Right lobe of liver (tissue), 6 donors: ENCODE measurements at regions not wholly inside any gene's neighbourhood (a gene's known extent, or its start where the extent isn't known, plus 50 kb on each side); places are given as distances from the start of the nearest gene placed in this dataset.

Source experiments
- ATAC-seq, 4 donors: fragments of 200-7000 bp; cut with Tn5 transposase; one replicate each; pipeline ENCODE4 v1.9.1; 2020; ENCODE audit warnings: mild to moderate bottlenecking in 4 of 4, moderate library complexity in 4 of 4
- DNase-seq, 3 donors: peaks; one replicate each; pipeline ENCODE4 v3.0.0-alpha.2; 2020
- H3K27ac ChIP-seq, 3 donors: fragments of 200-600 bp; one replicate each; pipeline ENCODE4 v1.8.0; 2022
- H3K27me3 ChIP-seq, 2 donors: fragments of 200-600 bp; one replicate each; pipeline ENCODE4 v1.8.0; 2022
- H3K36me3 ChIP-seq, 4 donors: fragments of 200-600 bp; sonication (generic) in 1 of 4; one replicate each; pipeline versions ENCODE4 v1.5.1 to v1.8.0; 2017 to 2022; ENCODE audit warnings: control low read depth in 1 of 4
- H3K4me1 ChIP-seq, 4 donors: fragments of 200-600 bp; sonication (generic) in 1 of 4; one replicate each; pipeline versions ENCODE4 v1.5.1 to v1.8.0; 2017 to 2022; ENCODE audit warnings: control low read depth in 1 of 4
- H3K4me3 ChIP-seq, 3 donors: fragments of 200-600 bp; one replicate each; pipeline ENCODE4 v1.8.0; 2022
- H3K9me3 ChIP-seq, 4 donors: fragments of 200-600 bp; sonication (generic) in 1 of 4; one replicate each; pipeline versions ENCODE4 v1.5.1 to v1.8.0; 2017 to 2022; ENCODE audit warnings: control low read depth in 1 of 4
- POLR2A ChIP-seq: fragments of 450-650 bp; IDR thresholded peaks from one replicate; pipeline ENCODE4 v1.6.1; 2017; ENCODE audit warnings: antibody characterized with exemption, mild to moderate bottlenecking
- WGBS: methylation state at CpG from one replicate; pipeline ENCODE4 v1.1.6; 2018; ENCODE audit warnings: low coverage, low lambda C conversion rate; ENCODE audit not compliant: insufficient coverage; ENCODE audit errors: missing lambda C conversion rate; 5-methylcytosine and 5-hydroxymethylcytosine counted together
- intact Hi-C, 2 donors: fragments of 100-400 bp; cut with DNase I; formaldehyde crosslinking; loops; one replicate each; pipeline versions ENCODE4 v1.11.2 to v1.14.1; 2022
- TF ChIP-seq, protein P1 (sequence below), 4 donors: fragments of 200-600 bp in 3 of 4; fragments of 450-650 bp in 1 of 4; IDR thresholded peaks; one replicate each; pipeline versions ENCODE4 v1.5.1 to v1.8.0; 2016 to 2022; ENCODE audit warnings: antibody characterized with exemption in 4 of 4, mild to moderate bottlenecking in 2 of 4
- donor health status: DM: no; HTN: yes; CAD: no.
- donor health status: DM: no; HTN: no; CAD: no.
- donor health status: DM: no; HTN: no; CAD: no.
- donor health status: DM: no; HTN: yes; CAD: no.
- donor health status: DM: no; HTN: yes; CAD: no.

DNA sequence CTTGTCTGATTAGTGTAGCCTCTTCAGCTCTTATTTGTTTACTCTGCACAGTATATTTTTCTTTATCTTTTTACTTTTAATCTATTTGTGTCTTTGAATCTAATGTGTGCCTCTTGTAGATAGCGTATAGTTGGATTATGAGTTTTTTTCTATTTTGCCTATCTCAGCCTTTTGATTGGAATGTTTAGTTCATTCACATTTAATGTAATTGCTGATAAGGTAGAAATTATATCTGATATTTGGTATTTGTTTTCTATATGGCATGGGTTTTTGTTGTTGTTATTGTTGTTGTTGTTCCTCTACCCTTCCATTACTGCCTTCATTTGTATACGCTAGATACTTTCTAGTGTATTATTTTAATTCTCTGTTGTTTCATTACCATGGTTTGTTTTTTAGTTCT, 131.7 kb upstream of the GRIK3 start:
- no peaks in the 10 kb centered on the region for H3K36me3 ChIP-seq
- H3K27me3 ChIP-seq: no peaks in the 10 kb centered on the region
- no peak for TF ChIP-seq POLR2A
- TF ChIP-seq, protein P1, sequence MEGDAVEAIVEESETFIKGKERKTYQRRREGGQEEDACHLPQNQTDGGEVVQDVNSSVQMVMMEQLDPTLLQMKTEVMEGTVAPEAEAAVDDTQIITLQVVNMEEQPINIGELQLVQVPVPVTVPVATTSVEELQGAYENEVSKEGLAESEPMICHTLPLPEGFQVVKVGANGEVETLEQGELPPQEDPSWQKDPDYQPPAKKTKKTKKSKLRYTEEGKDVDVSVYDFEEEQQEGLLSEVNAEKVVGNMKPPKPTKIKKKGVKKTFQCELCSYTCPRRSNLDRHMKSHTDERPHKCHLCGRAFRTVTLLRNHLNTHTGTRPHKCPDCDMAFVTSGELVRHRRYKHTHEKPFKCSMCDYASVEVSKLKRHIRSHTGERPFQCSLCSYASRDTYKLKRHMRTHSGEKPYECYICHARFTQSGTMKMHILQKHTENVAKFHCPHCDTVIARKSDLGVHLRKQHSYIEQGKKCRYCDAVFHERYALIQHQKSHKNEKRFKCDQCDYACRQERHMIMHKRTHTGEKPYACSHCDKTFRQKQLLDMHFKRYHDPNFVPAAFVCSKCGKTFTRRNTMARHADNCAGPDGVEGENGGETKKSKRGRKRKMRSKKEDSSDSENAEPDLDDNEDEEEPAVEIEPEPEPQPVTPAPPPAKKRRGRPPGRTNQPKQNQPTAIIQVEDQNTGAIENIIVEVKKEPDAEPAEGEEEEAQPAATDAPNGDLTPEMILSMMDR (IDR thresholded peaks at IDR 0.05): no peak
- ATAC-seq (no peak), DNase-seq (no peak)
- H3K27ac ChIP-seq: no peak overlapping the region
- H3K9me3 ChIP-seq: no peaks in the 10 kb centered on the region
- no peak overlapping the region for H3K4me3 ChIP-seq
- WGBS: 89% methylated on average over 2 of the region's 2 CpGs
- H3K4me1 ChIP-seq: no peaks in the 10 kb centered on the region
- intact Hi-C loops: no loop called here

GRCh38 chr1:37167479-37167878, 133.2 kb upstream of the GRIK3 start:
- TF ChIP-seq, protein P1 (IDR thresholded peaks at IDR 0.05): no peak
- TF ChIP-seq POLR2A: no peak
- H3K36me3 ChIP-seq: no peaks in the 10 kb centered on the region
- 64% methylated on average over 1 of the region's 1 CpG for WGBS
- H3K27ac ChIP-seq: no peak overlapping the region
- DNase-seq (no peak), ATAC-seq (no peak)
- H3K9me3 ChIP-seq: no peaks in the 10 kb centered on the region
- intact Hi-C loops: no loop called here
- H3K27me3 ChIP-seq: no peaks in the 10 kb centered on the region
- H3K4me3 ChIP-seq: no peak overlapping the region
- H3K4me1 ChIP-seq: no peaks in the 10 kb centered on the region

- H3K27ac ChIP-seq: no peak overlapping the region
- TF ChIP-seq, protein P1 (IDR thresholded peaks at IDR 0.05): no peak
- no peak for TF ChIP-seq POLR2A
- 42% methylated on average over 2 of the region's 2 CpGs for WGBS
- intact Hi-C loops: no loop called here
- DNase-seq: no peak
- no peaks in the 10 kb centered on the region for H3K27me3 ChIP-seq
- H3K9me3 ChIP-seq: no peaks in the 10 kb centered on the region
- H3K4me3 ChIP-seq: no peak overlapping the region
- no peaks in the 10 kb centered on the region for H3K36me3 ChIP-seq
- no peaks in the 10 kb centered on the region for H3K4me1 ChIP-seq
- ATAC-seq: no peak
These were observed 134.9 kb upstream of the GRIK3 start for GRCh38 chr1:37169241-37169640.

- no peaks in the 10 kb centered on the region for H3K36me3 ChIP-seq
- ATAC-seq (no peak), DNase-seq (no peak)
- H3K4me3 ChIP-seq: no peak overlapping the region
- intact Hi-C loops: no loop called here
- H3K9me3 ChIP-seq: no peaks in the 10 kb centered on the region
- no peaks in the 10 kb centered on the region for H3K27me3 ChIP-seq
- H3K4me1 ChIP-seq: no peaks in the 10 kb centered on the region
- H3K27ac ChIP-seq: no peak overlapping the region
- no peak for TF ChIP-seq POLR2A
- TF ChIP-seq, protein P1 (IDR thresholded peaks at IDR 0.05): no peak
- 53% methylated on average over 7 of the region's 8 CpGs for WGBS
These were observed 135.5 kb upstream of the GRIK3 start for GRCh38 chr1:37169743-37170275.

DNA sequence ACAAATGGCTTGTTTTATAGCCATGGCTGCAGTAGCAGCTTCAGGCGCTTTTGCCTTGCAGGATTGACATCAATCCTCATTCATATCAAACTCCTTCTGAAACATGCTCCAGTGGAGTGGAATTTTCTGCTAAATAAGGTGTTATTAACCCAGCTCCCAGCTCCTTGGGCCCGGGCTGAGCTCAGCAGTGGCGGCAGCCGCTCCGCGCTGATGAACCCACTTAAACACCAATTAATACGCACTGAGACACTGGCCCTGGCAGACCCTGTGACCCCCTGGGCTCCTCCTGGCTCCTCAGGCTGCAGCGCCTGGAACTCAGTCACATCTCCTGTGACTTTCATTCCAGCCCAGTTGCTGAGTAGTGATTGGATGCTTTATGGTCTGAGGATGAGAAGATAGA, 137.4 kb upstream of the GRIK3 start:
- no peak for TF ChIP-seq POLR2A
- TF ChIP-seq, protein P1 (IDR thresholded peaks at IDR 0.05): no peak
- H3K9me3 ChIP-seq: no peaks in the 10 kb centered on the region
- DNase-seq: no peak
- no peaks in the 10 kb centered on the region for H3K36me3 ChIP-seq
- intact Hi-C loops: no loop called here
- 73% methylated on average over 4 of the region's 8 CpGs for WGBS
- no peaks in the 10 kb centered on the region for H3K27me3 ChIP-seq
- no peaks in the 10 kb centered on the region for H3K4me1 ChIP-seq
- no peak overlapping the region for H3K27ac ChIP-seq
- no peak overlapping the region for H3K4me3 ChIP-seq
- no peak for ATAC-seq
